Skeletal muscle tissue (tissue), 3 donors: ENCODE measurements at regions not wholly inside any gene's neighbourhood (a gene's known extent, or its start where the extent isn't known, plus 50 kb on each side); places are given as distances from the start of the nearest gene placed in this dataset.
"Not testable (repeated sequence)": the region's sequence is repeated elsewhere in the genome, so short reads cannot be mapped to it uniquely, and the experiment has no call there.

Source experiments
- H3K27ac ChIP-seq: one replicate; pipeline ENCODE4 v1.7.0; 2013; ENCODE audit warnings: mild to moderate bottlenecking, low read depth, low read length, inconsistent platforms
- H3K27me3 ChIP-seq, 3 donors: one replicate each; pipeline ENCODE4 v1.7.0; 2013; ENCODE audit warnings: low read length in 3 of 3; ENCODE audit not compliant: control insufficient read depth in 3 of 3, insufficient read depth in 3 of 3
- H3K36me3 ChIP-seq, 3 donors: one replicate each; pipeline ENCODE4 v1.7.0; 2013; ENCODE audit warnings: low read length in 3 of 3; ENCODE audit not compliant: control insufficient read depth in 3 of 3, insufficient read depth in 3 of 3
- H3K4me1 ChIP-seq, 3 donors: one replicate each; pipeline ENCODE4 v1.7.0; 2013; ENCODE audit warnings: low read length in 3 of 3, mild to moderate bottlenecking in 3 of 3; ENCODE audit not compliant: control insufficient read depth in 3 of 3, insufficient read depth in 3 of 3
- H3K4me3 ChIP-seq, 3 donors: one replicate each; pipeline ENCODE4 v1.7.0; 2013; ENCODE audit warnings: low read length in 3 of 3
- H3K9ac ChIP-seq, 3 donors: one replicate each; pipeline ENCODE4 v1.7.0; 2013; ENCODE audit warnings: low read length in 3 of 3, mild to moderate bottlenecking in 3 of 3, moderate library complexity in 2 of 3, low read depth in 1 of 3
- H3K9me3 ChIP-seq, 3 donors: one replicate each; pipeline ENCODE4 v1.7.0; 2013; ENCODE audit warnings: low read length in 3 of 3; ENCODE audit not compliant: control insufficient read depth in 3 of 3
- donor health status: Osteomylitis.

GRCh38 chr11:89640777-89641176 is 69.3 kb upstream of the TRIM77 start:
- H3K27me3 ChIP-seq, H3K9me3 ChIP-seq, H3K4me1 ChIP-seq, H3K36me3 ChIP-seq, H3K27ac ChIP-seq, H3K4me3 ChIP-seq, H3K9ac ChIP-seq: not testable (repeated sequence)

GRCh38 chr11:89648232-89648631 is 61.9 kb upstream of the TRIM77 start:
- H3K4me3 ChIP-seq, H3K4me1 ChIP-seq, H3K36me3 ChIP-seq, H3K27ac ChIP-seq, H3K27me3 ChIP-seq, H3K9ac ChIP-seq, H3K9me3 ChIP-seq: not testable (repeated sequence)

GRCh38 chr11:89648996-89649395 is 61.1 kb upstream of the TRIM77 start:
- H3K9me3 ChIP-seq, H3K27me3 ChIP-seq, H3K4me1 ChIP-seq, H3K36me3 ChIP-seq, H3K27ac ChIP-seq, H3K4me3 ChIP-seq, H3K9ac ChIP-seq: not testable (repeated sequence)

GRCh38 chr11:89654669-89655068 is 55.4 kb upstream of the TRIM77 start:
- not testable (repeated sequence) for H3K27me3 ChIP-seq, H3K4me3 ChIP-seq, H3K9me3 ChIP-seq, H3K36me3 ChIP-seq, H3K4me1 ChIP-seq, H3K9ac ChIP-seq, H3K27ac ChIP-seq

GRCh38 chr11:89658767-89659166 is 51.3 kb upstream of the TRIM77 start:
- H3K4me1 ChIP-seq, H3K4me3 ChIP-seq, H3K9me3 ChIP-seq, H3K9ac ChIP-seq, H3K27ac ChIP-seq, H3K36me3 ChIP-seq, H3K27me3 ChIP-seq: not testable (repeated sequence)

- not testable (repeated sequence) for H3K4me3 ChIP-seq, H3K27ac ChIP-seq, H3K36me3 ChIP-seq, H3K4me1 ChIP-seq, H3K9me3 ChIP-seq, H3K9ac ChIP-seq, H3K27me3 ChIP-seq
Observed at GRCh38 chr11:89659414-89659813, 50.7 kb upstream of the TRIM77 start.

GRCh38 chr11:89660234-89660633 is 49.9 kb upstream of the TRIM77 start:
- no peak overlapping the region for H3K27ac ChIP-seq
- no peak overlapping the region for H3K4me3 ChIP-seq
- no peak overlapping the region for H3K9ac ChIP-seq
- no peaks in the 10 kb centered on the region for H3K27me3 ChIP-seq
- no peaks in the 10 kb centered on the region for H3K36me3 ChIP-seq
- H3K4me1 ChIP-seq = no peaks in the 10 kb centered on the region
- no peaks in the 10 kb centered on the region for H3K9me3 ChIP-seq
